GM23248 (cell line): ENCODE measurements at regions not wholly inside any gene's neighbourhood (a gene's known extent, or its start where the extent isn't known, plus 50 kb on each side); places are given as distances from the start of the nearest gene placed in this dataset.
A peak's percentile ranks its signal among the peaks of the same experiment; 100 is the strongest.

Experiments
- DNase-seq: peaks from one replicate; pipeline ENCODE4 v3.0.0-alpha.2; 2015
- H2AFZ ChIP-seq: fragments of 200-600 bp; sonication (generic); 2 replicates; pipeline ENCODE4 v1.6.1; 2016; ENCODE audit warnings: antibody characterized with exemption
- H3F3A ChIP-seq: fragments of 200-600 bp; sonication (generic); 2 replicates; pipeline ENCODE4 v1.6.1; 2016; ENCODE audit warnings: mild to moderate bottlenecking, antibody characterized with exemption, mixed run types; ENCODE audit not compliant: insufficient read depth
- H3K27ac ChIP-seq: fragments of 200-600 bp; sonication (generic); 2 replicates; pipeline ENCODE4 v1.5.1; 2016; ENCODE audit warnings: mild to moderate bottlenecking
- H3K27me3 ChIP-seq: fragments of 200-600 bp; sonication (generic); replicated peaks from 2 replicates; pipeline ENCODE4 v1.6.1; 2016; ENCODE audit warnings: mild to moderate bottlenecking; ENCODE audit not compliant: insufficient read depth
- H3K36me3 ChIP-seq: fragments of 200-600 bp; sonication (generic); 2 replicates; pipeline ENCODE4 v1.6.1; 2016; ENCODE audit warnings: low read depth, mild to moderate bottlenecking
- H3K4me1 ChIP-seq: fragments of 200-600 bp; sonication (generic); 2 replicates; pipeline ENCODE4 v1.6.1; 2016; ENCODE audit warnings: mild to moderate bottlenecking; ENCODE audit not compliant: insufficient read depth
- H3K4me2 ChIP-seq: fragments of 200-600 bp; sonication (generic); one replicate; pipeline ENCODE4 v1.6.1; 2016; ENCODE audit warnings: mild to moderate bottlenecking; ENCODE audit not compliant: unreplicated experiment
- H3K4me3 ChIP-seq: fragments of 200-600 bp; sonication (generic); 2 replicates; pipeline ENCODE4 v1.5.1; 2016; ENCODE audit warnings: mild to moderate bottlenecking
- H3K79me2 ChIP-seq: fragments of 200-600 bp; sonication (generic); 2 replicates; pipeline ENCODE4 v1.6.1; 2016; ENCODE audit warnings: mild to moderate bottlenecking; ENCODE audit not compliant: insufficient read depth
- H3K9ac ChIP-seq: fragments of 200-600 bp; sonication (generic); 2 replicates; pipeline ENCODE4 v1.6.1; 2016; ENCODE audit warnings: mild to moderate bottlenecking
- H3K9me2 ChIP-seq: fragments of 200-600 bp; sonication (generic); 2 replicates; pipeline ENCODE4 v1.6.1; 2016; ENCODE audit warnings: mixed run types, mild to moderate bottlenecking, moderate library complexity; ENCODE audit not compliant: insufficient read depth
- H3K9me3 ChIP-seq: fragments of 200-600 bp; sonication (generic); one replicate; pipeline ENCODE4 v1.6.1; 2017; ENCODE audit warnings: low read depth
- H4K20me1 ChIP-seq: fragments of 200-600 bp; sonication (generic); 2 replicates; pipeline ENCODE4 v1.6.0; 2016; ENCODE audit not compliant: insufficient read depth
- EZH2 ChIP-seq: fragments of 200-600 bp; sonication (generic); IDR thresholded peaks from 2 replicates; pipeline ENCODE4 v1.6.1; 2018; ENCODE audit warnings: antibody characterized with exemption, mild to moderate bottlenecking; ENCODE audit not compliant: insufficient read depth, poor library complexity, severe bottlenecking
- EZH2phosphoT487 ChIP-seq: fragments of 200-600 bp; sonication (generic); IDR thresholded peaks from 2 replicates; pipeline ENCODE4 v1.6.1; 2018; ENCODE audit warnings: antibody characterized with exemption, moderate library complexity, mild to moderate bottlenecking, low read depth; ENCODE audit not compliant: insufficient read depth
- WGBS, 2 experiments: methylation state at CpG; one replicate each; pipeline ENCODE4 v1.1.6; 2015 to 2017; ENCODE audit warnings: low lambda C conversion rate in 2 of 2, low coverage in 1 of 2; ENCODE audit errors: missing lambda C conversion rate in 2 of 2; 5-methylcytosine and 5-hydroxymethylcytosine counted together
- in situ Hi-C: fragments of 300-500 bp; cut with MboI; formaldehyde crosslinking; loops from 2 replicates; pipeline ENCODE4 v1.15.0; 2020

DNA sequence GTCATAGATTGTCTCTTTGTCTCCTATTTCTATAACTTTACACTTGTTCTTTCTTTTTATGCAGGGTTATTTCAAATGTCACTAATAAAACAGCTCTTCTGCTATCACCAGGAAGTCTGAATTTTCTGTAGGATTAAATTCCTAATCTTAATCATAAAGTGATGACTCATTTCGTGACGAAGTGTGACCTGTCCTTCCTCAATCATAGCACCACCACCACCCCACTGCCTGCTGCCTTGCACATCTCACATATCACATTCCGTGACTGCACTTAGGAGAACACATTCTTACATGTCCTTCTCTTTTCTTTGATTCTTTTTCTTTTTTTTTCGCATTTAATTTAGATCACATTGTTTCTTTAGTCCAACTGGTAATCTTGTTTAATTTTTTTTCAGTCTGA lies 57.7 kb upstream of the UGT2B7 start:
- H2AFZ ChIP-seq = no peak overlapping the region
- H3K4me2 ChIP-seq = no peak overlapping the region
- H3K27me3 ChIP-seq = no peaks in the 10 kb centered on the region
- no peak overlapping the region for H3K9ac ChIP-seq
- no peaks in the 10 kb centered on the region for H3K36me3 ChIP-seq
- no peak for TF ChIP-seq EZH2phosphoT487
- TF ChIP-seq EZH2 = no peak
- H3K27ac ChIP-seq = no peak overlapping the region
- H3K4me3 ChIP-seq = no peak overlapping the region
- in situ Hi-C loops = no loop called here
- H3K9me2 ChIP-seq = no peaks in the 10 kb centered on the region
- no peaks in the 10 kb centered on the region for H4K20me1 ChIP-seq
- no peaks in the 10 kb centered on the region for H3K79me2 ChIP-seq
- WGBS, 2 experiments = 5 to 8% methylated on average over 4 of the region's 4 CpGs
- peaks cover 5% of the 10 kb centered on the region; the same call in 1 of the 2 replicates for H3K4me1 ChIP-seq
- peak; percentile 26 for DNase-seq
- no peaks in the 10 kb centered on the region for H3K9me3 ChIP-seq
- no peaks in the 10 kb centered on the region for H3F3A ChIP-seq

- Histone ChIP-seq H3K4me3 (no peak overlapping the region), H3K79me2 (no peaks in the 10 kb centered on the region), H3F3A (no peaks in the 10 kb centered on the region), H2AFZ (no peak overlapping the region), H3K4me2 (no peak overlapping the region), H3K4me1 (peaks cover 5% of the 10 kb centered on the region; the same call in 1 of the 2 replicates), H3K27ac (no peak overlapping the region), H3K9me3 (no peaks in the 10 kb centered on the region), H3K27me3 (no peaks in the 10 kb centered on the region), H3K9ac (no peak overlapping the region), H4K20me1 (no peaks in the 10 kb centered on the region), H3K36me3 (no peaks in the 10 kb centered on the region), H3K9me2 (no peaks in the 10 kb centered on the region)
- no peak for TF ChIP-seq EZH2
- TF ChIP-seq EZH2phosphoT487 = no peak
- in situ Hi-C loops = no loop called here
- 42 to 48% methylated on average over 2 of the region's 2 CpGs for WGBS, 2 experiments
- DNase-seq = no peak
These were observed 57.2 kb upstream of the UGT2B7 start for GRCh38 chr4:69039071-69039470.

- in situ Hi-C loops = no loop called here
These were observed 52.0 kb upstream of the UGT2B7 start for GRCh38 chr4:69044247-69044646.

More at GRCh38 chr4:69044247-69044646, 52.0 kb upstream of the UGT2B7 start:
- no peaks in the 10 kb centered on the region for H3K79me2 ChIP-seq
- TF ChIP-seq EZH2phosphoT487 = no peak
- no peak for TF ChIP-seq EZH2
- no peaks in the 10 kb centered on the region for H3K9me3 ChIP-seq
- H3F3A ChIP-seq = no peaks in the 10 kb centered on the region
- WGBS, 2 experiments = 3 to 4% methylated on average over 3 of the region's 3 CpGs
- no peaks in the 10 kb centered on the region for H3K4me1 ChIP-seq
- no peak overlapping the region for H3K4me3 ChIP-seq
- no peaks in the 10 kb centered on the region for H3K9me2 ChIP-seq
- peak; percentile 15 for DNase-seq
- 0 out of 2 replicates have a peak overlapping the region, but pooled peaks have one; percentile 52 for H2AFZ ChIP-seq
- H3K27me3 ChIP-seq = no peaks in the 10 kb centered on the region
- no peak overlapping the region for H3K4me2 ChIP-seq
- no peaks in the 10 kb centered on the region for H3K36me3 ChIP-seq
- no peak overlapping the region for H3K27ac ChIP-seq
- no peaks in the 10 kb centered on the region for H4K20me1 ChIP-seq
- H3K9ac ChIP-seq = no peak overlapping the region
